GM21723 (cell line): ENCODE measurements at regions not wholly inside any gene's neighbourhood (a gene's known extent, or its start where the extent isn't known, plus 50 kb on each side); places are given as distances from the start of the nearest gene placed in this dataset.
"Not testable (repeated sequence)": the region's sequence is repeated elsewhere in the genome, so short reads cannot be mapped to it uniquely, and the experiment has no call there.

Experiments used
- ATAC-seq: cut with Tn5 transposase; IDR thresholded peaks from one replicate; pipeline ENCODE4 v1.9.1; 2021; ENCODE audit warnings: mild to moderate bottlenecking, moderate library complexity; ENCODE audit not compliant: unreplicated experiment

DNA sequence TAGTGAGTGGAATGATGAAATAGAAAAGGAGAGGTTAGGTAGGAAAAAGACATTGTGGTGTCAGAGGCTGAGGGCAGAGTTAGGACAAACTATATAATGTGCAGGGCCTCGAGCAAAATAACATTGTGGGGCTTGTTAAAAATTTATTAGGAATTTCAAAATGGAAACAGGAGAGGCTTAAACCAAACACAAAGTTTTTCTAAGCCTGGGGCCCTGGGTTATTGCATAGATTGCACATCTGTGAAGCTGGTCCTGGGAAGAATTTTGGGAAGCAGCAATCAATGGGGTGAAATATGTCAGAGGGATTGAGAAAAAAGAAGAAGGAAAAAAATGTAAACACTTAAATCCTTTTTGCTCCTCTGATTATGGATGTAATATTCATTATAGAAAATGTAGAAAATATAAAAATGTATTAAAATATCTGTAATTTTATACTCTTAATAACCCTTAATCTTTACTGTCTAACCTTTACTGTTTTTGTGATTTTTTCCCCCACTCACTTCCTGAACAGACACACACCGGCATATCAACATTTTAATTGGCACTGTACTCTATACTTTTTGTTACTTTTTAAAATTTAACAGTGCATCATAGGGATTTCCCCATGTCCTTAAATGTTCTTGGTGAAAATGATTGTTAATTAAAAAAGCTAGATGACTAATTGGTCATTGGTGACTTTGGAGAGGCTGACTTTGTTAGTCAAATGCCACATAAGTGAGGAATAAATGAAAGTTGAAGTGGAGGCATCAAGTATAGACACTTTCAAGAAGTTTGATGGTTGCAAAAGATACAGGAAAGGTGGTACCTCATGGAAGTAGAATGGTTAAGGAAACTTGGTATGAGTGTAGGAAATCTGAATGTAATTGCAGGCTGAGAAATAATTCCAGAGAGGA is 183.4 kb downstream of the NFKBIZ start:
- ATAC-seq, result no peak

DNA sequence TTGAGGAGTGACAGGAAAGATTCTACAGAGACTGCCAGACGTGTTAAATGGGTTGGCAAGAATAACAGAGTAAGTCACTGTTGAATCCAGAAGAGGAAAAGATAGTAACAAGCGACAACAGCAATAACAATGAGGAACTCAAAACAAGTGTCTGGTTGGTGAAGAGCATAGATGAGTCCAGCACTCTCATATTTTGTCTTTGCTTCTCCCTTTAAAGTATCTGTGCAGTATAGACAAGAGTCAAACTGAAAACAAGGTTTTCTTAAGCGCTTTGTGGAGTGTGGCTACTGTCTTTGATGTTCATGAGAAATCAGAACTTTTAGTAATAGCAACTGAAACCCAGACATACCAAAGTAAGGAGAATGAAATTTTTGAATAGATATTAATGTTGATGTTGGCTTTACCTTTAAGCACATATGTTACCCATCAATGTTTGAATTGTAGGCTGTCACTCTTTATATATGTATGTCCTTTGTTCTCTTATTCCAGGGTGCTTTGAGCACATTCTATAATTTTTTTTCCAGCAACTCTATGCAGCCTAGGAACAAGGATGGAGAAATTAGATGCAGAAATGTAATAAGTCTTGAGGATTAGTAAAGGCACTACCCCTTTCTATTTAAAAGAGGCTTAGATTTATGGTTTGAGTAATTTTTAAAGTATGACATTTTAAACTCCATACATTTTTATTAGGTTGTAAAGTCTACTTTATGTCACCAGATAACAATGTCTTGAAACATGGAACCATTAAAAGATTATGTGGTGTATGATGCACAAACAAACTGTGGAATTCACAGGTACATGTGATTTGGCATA is 185.5 kb downstream of the NFKBIZ start:
- ATAC-seq, result no peak

DNA sequence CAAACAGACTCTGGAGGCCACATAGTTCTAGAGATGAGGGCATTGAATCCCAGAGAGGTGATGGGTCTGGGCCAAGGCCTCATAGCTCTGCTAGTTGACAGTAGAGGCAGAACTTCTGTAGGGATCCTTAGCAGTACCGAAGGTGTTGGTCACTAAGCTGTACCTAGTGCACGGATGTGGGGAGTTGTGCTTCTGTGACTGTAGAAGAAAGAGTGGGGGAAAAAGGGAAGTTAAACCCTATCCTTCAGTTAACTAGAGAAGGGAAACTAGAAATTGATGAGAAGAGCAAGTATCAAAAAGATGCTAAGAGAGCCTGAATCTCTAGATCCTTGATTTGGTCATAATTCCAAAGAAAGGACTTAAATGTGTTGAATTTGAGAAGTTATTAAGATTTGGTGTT is 186.7 kb downstream of the NFKBIZ start:
- peak; percentile 67 for ATAC-seq

DNA sequence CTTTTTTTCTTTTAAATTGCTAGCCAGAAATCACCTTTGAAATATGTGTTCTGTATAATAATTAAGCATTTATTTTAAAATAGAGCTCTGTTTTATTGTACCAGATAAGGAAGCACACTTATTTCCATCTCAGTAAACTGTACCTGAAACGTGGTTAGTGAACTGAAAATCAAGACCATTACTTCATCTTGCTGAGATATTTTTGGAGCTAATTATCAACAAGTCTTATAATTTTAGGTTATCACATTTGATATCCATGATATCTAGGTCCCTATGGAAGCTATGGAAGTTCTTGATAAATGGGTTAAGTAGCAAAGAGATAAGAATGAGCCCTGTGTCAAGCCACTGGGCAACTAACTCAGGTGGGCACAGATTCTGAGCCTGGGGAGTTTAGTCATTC is 187.2 kb downstream of the NFKBIZ start:
- peak; percentile 28 for ATAC-seq

DNA sequence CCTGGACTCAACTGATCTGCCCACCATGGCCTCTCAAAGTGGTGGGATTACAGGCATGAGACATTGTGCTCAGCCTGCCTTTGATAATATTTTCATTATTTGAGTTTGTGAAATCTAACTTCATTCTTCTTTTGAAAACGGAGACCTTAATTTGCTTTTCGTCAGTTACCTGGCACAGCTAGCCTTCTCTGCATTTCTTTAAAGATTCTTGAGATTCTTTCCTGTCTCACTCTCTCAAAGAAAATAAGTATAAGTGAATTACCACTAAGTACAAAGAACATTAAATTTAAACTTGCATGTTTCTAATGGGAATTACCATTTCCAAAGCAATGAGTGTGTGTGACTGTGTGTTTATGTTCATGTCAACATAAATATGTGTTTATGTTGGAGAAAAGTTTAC is 187.9 kb downstream of the NFKBIZ start:
- ATAC-seq, result no peak

DNA sequence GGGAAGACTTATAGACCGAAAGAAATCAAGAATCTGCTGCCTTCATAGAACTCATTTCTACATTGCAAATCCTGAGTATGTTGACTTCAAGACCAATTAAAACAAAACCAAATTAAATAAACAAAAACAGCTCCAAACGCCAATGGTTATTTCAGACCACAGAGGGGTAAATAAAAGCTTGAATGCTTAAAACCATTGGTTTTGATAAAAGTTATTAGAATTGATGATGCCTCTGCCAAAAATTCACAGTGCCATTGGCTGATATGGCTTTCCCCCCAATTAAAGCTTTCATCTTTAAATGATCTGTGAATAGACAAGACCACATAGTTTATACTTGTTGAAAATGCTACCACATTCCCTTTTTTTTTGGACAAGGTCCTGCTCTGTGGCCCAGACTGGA is 188.5 kb downstream of the NFKBIZ start:
- ATAC-seq, result no peak

DNA sequence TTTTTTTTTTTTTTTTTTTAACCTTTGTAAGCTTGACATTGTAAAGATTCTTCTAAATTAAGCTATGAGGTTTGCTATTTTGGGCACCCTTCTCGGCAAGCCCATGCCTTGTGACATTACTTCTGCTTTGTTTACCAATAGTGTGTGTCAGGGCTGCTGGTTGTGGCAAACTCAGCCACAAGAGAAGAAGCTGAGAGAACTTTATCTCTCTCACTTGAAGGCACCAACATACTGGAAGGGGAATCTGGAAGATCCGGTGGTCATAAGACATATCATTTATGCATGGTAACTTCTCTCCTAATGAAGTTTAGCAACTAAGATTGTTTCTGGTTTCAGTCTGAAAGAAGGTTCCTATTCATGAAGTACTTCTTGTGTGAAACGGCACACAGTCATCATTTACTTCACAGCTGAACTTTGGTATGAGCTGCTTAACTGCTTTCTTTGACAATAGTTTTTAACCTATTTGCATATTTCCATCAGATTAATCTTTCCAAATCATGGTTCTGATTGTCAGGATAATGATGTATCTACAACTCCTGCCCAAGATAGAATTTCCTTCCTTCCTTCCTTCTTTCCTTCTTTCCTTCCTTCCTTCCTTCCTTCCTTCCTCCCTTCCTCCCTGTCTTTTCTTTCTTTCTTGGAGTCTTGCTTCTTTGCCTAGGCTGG is 189.3 kb downstream of the NFKBIZ start:
- ATAC-seq, result peak; percentile 89

DNA sequence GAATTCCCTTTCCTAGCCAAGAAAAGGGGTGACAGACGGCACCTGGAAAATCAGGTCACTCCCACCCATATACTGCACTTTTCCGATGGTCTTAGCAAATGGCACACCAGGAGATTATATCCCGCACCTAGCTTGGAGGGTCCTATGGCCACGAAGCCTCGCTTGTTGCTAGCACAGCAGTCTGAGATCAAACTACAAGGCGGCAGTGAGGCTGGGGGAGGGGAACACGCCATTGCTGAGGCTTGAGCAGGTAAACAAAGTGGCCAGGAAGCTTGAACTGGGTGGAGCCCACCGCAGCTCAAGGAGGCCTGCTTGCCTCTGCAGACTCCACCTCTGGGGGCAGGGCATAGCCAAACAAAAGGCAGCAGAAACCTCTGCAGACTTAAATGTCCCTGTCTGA is 190.8 kb downstream of the NFKBIZ start:
- ATAC-seq, result not testable (repeated sequence)

DNA sequence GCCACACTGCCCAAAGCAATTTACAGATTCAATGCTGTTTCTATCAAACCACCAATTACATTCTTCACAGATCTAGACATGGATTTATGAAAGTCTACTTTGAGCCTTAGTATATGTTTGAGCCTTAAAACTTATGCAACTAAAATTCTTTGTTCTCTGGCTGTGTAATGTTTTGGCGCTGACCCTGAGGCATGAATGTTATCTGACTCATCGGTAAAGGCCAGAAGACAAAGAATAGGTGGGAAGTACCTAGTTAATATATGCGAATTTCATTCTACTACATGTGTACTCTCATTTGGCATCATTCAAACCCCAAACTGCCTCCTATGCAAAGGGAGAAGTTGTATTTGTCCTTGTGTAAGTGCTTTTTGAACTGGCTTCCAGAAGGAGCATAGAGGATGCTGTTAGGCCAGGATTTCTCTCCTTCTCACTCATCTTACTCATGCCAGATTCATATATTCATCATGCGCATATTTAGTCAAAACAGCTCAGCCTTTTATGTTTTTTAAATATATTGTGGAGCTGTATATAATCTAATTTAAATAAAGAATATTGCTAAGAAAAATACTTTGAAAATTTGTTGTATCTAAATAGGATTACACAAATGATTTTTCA is 204.2 kb downstream of the NFKBIZ start:
- peak; percentile 43 for ATAC-seq

DNA sequence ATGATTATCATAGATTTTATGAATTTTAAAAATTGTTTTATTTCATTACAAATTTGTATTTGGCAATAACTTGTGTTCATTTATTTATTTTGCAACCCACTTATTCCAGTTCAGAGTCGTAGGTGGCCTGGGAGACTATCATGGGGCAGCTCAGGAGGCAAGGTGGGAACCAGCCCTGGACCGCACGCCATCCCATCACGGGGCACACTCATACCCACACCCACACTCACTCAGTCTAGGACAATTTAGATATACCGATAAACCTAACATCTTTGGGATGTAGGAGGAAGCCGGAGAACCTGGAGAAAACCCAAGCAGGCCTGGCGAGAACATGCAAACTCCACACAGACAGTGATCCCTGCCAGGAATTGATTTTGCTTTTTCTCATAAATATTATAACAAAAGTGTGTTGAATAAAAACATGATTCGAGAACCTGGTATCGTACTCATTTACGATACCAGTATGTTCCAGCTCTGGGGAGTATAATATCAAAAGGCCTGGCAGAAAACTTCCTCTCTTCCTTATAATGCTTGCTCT is 205.3 kb downstream of the NFKBIZ start:
- ATAC-seq, result no peak

DNA sequence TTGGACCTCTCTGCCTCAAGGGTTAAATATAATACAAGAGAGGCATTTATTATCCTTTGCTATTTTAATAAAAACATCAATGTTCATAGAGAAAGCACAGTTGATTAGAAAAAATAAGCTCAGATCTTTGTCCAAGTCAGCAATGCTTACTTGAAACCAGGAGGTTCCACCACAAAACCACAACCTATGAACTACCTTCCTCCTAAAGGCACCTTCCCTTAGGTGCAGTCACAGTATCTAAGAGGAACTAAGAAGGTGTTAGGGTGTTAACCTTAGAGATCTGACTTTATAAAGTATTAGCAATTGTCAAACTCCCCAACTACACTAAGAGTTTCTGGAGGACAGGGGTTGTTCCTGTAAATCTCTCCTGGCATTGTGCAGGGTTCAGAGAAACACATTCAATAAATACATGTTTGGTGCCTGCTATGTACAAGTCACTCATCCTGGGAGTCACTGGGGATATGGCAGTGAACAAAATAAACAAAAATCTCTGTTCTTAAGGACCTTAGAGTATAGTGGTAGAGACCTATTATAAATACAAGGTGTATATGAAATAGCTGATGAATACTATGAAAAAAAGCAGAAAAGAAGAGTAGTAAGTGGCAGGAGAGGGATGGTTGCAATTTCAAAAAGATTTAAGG is 208.6 kb downstream of the NFKBIZ start:
- peak; percentile 81 for ATAC-seq

DNA sequence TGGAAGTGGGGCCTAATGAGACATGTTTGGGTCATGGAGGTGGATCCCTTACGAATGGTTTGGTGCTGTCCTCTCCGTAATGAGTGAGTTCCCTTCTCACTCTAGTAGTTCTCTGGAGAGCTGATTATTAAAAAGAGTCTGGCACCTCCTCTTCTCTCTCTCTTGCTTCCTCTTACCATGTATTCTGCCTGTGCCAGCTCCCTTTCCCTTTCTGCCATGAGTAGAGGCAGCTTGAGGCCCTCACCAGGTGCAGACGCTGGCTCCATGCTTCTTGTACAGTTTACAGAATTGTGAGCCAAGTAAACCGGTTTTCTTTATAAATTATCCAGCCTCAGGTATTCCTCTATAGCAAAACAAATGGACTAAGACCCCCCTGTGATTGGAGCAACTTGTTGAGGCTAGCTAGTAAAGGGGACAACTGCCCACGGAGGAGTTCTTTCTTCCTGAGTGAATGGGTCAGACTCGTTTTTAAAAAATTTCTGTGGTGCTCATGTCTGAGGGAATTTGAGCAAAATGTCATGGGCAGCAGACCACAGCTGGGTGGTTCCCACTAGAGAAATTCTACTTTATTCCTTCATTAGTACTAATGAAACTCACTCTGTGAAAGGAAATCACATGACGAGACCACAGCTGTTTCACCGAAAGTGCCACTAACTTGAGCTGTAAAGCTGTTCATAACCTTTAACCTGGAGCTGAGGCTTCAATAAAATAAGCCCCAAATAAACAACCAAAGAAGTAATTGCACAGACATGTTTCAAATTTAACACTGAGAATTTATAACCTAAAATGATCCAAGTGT is 210.0 kb downstream of the NFKBIZ start:
- peak; percentile 85 for ATAC-seq

DNA sequence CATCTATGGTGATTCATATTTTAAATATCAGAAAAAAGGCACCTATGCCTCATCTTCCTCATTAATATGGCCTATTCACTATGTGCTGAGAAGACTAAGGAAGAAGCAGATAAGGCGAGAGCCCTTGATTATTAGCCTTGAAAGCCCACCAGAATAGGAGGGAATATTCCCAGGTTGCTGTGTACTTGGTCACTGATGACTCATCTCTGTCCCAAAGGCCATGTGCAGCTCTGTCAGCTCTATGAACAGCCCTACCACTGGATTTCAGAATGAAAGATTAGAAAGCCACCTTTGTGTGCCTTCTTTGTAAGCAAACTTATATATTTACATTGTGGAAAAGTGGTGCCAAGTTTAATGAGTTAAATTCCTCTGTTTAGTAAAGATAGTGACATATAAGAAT is 211.5 kb downstream of the NFKBIZ start:
- peak; percentile 34 for ATAC-seq

DNA sequence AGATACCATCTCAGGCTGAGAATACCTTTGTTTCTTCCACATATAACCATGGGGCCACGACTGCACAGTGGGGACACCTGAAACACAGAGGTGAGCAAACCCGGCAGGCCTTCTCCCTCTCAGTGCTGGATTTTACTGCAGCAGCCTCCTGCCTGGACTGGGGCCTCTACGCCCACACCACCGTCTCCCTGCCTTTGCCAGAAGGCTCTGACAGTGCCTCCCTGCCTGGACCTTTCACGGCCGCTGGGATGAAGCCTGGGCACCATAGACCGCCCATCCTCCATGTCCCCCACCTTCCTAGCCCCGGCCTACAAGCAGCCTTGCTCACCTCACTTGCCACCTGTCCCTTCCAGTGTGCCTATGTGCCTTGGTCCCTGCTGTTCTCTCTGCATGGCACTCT is 214.3 kb downstream of the NFKBIZ start:
- no peak for ATAC-seq

DNA sequence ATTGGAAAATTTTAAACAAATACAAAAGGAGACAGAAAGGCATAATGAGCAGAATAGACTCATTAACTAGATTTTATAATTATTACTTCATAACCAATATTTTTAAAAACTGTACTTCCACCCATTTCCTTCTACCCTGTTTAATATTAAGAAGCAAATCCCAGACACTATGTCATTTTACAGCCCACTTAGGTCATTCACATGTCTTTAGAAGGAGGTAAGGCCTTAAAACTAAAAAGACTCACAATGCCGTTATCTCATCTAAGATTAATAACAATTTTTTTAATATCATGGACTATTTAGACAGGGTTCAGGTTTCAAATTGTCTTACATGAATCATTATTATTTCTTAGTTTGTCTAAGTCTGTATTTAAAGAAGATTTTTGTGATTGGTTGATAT is 217.2 kb downstream of the NFKBIZ start:
- ATAC-seq, result no peak

DNA sequence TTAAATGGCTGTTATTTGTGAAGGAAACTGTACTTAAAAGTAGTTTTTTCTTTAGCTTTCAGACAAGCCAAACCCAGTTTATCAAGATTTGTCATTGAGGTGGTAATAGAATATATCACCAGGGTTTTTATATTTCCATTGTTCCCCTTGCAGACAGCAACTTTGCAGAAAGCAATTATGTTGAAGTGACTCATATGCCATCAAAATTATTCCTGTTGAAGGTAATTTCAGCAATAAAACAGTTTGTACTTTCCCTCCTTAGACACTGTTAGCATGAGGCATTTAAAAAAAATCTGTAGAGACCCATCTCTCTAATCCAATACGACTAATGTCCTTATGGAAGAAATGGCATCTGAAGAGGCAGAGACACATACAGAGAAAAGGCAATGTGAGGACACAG is 219.0 kb downstream of the NFKBIZ start:
- ATAC-seq, result no peak

DNA sequence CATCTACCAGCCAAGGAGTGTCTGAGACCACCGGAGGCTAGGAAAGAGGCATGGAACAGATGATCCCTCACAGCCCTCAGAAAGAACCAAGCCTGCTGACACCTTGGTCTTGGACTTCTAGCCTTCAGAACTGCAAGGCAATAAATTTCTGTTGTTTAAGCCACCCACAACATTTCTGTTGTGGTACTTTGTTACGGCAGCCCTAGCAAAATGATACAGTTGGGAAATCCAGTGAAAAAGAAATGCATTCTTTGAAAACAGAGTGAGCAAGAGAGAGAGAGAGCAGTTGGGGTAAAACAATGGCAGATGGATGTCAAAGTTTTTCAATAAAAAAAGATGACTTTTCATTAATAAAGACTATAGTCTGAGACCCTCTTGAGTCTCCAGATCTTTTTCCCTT is 219.4 kb downstream of the NFKBIZ start:
- no peak for ATAC-seq

DNA sequence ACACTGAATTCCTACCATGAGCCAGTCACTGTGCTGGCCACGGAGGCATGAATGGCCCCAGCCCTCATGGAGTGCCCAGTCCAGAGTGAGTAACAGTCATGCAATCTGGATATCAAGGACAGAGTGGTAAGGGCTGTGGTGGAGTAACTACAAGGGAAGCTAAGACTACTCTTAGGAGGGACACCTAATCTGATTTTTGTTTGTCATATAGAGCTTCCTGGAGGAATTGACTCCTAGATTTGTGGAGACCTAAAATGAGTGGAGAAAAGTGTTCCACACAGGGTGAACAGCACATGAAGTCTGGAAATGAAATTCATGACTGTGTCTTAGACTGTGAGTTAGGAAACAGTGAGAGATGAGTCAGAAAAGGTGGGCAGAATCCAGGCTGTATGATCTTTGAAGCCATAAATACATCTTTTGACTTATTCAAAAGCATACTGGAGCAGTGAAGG is 219.9 kb downstream of the NFKBIZ start:
- ATAC-seq, result no peak

DNA sequence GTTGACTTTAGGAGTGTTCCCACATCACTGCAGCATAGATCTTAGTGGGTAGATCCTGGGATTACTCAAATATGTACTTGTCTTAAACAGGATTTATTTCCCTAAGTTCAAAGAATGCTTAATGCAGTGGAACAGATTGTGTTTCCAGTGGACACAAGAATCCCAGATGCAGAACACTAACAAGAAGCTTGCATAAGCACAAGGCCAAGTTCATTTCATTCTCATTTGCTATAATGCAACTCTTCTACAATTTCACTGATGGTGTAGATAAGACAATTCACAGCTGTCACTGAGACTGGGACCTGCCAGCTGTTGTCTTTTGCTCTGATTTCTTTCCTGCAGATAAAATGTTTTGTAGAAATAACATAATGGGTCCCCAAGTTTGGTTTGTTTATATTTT is 225.6 kb downstream of the NFKBIZ start:
- ATAC-seq, result no peak
